ENCODE measurements at regions not wholly inside any gene's neighbourhood (a gene's known extent, or its start where the extent isn't known, plus 50 kb on each side); places are given as distances from the start of the nearest gene placed in this dataset.

DNA sequence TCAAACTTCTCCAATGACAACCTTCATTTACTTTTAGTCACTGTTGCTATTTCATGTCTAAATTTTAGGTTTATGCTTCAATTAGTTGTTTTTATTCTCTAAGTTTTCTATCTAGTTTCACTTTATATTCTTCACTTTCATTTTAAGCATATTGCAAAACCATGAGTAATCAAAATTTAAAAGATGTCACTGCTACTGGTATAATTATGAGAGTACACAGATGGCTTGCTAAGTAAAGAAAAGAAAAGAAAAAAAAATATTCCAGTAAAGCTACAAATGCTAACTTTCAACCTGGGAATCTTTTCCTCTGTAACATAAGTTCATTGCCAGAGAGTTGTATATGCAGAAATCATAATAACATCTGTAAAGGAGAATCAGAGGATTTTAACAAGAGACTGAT, 1624.7 kb downstream of the PCDH9 start:
- TF ChIP-seq EZH2 (IDR thresholded peaks at IDR 0.05) (no peak), POLR2AphosphoS5 (IDR thresholded peaks at IDR 0.05; ENCODE audit: borderline replicate concordance, low read depth, low read length) (no peak), FOXP2 (optimal IDR thresholded peaks at IDR 0.05; ENCODE audit: control extremely low read depth, extremely low read length, insufficient read depth) (no peak)
